GM23248 (cell line): ENCODE measurements at regions not wholly inside any gene's neighbourhood (a gene's known extent, or its start where the extent isn't known, plus 50 kb on each side); places are given as distances from the start of the nearest gene placed in this dataset.

Experiments
- EZH2 ChIP-seq: fragments of 200-600 bp; sonication (generic); IDR thresholded peaks from 2 replicates; pipeline ENCODE4 v1.6.1; 2018; ENCODE audit warnings: antibody characterized with exemption, mild to moderate bottlenecking; ENCODE audit not compliant: insufficient read depth, poor library complexity, severe bottlenecking
- EZH2phosphoT487 ChIP-seq: fragments of 200-600 bp; sonication (generic); IDR thresholded peaks from 2 replicates; pipeline ENCODE4 v1.6.1; 2018; ENCODE audit warnings: antibody characterized with exemption, moderate library complexity, mild to moderate bottlenecking, low read depth; ENCODE audit not compliant: insufficient read depth

DNA sequence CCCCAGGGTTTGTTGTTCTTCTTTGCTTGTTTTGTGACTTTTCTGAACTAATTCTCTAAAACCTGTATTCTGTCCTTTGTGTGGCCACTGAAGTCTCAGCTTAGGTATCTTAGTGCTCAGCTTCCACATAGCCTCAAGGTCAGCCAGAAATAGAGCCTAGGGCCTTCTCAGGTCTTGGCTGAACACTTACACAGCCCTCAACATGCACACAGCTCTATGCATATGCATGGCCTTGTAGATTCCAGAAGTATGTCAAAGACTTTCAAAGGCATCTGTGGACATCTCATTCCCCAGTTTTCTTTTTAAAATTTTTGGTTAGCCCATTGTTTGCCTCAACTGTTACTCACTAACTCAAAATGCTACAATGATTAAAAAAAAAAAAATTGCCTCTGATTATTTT, 99.9 kb upstream of the GRIA1 start:
- TF ChIP-seq EZH2 (no peak), EZH2phosphoT487 (no peak)
